GM12873 (cell line): ENCODE measurements at regions not wholly inside any gene's neighbourhood (a gene's known extent, or its start where the extent isn't known, plus 50 kb on each side); places are given as distances from the start of the nearest gene placed in this dataset.

Experiments
- CTCF ChIP-seq: IDR thresholded peaks from 2 replicates; pipeline ENCODE4 v1.5.1; 2012; ENCODE audit warnings: low read depth, mild to moderate bottlenecking, moderate library complexity, low read length, control low read depth; ENCODE audit not compliant: insufficient read depth; ENCODE audit errors: missing control alignments

- TF ChIP-seq CTCF = no peak
These were observed 163.1 kb upstream of the GALNT15 start for GRCh38 chr3:16011376-16011775.

- no peak for TF ChIP-seq CTCF
These were observed 162.4 kb upstream of the GALNT15 start for GRCh38 chr3:16012086-16012485.

- TF ChIP-seq CTCF = no peak
These were observed 160.9 kb upstream of the GALNT15 start for GRCh38 chr3:16013568-16013967.

GRCh38 chr3:16024548-16024947 is 149.9 kb upstream of the GALNT15 start:
- no peak for TF ChIP-seq CTCF

GRCh38 chr3:16026753-16027152 is 147.7 kb upstream of the GALNT15 start:
- no peak for TF ChIP-seq CTCF

- TF ChIP-seq CTCF = no peak
These were observed 145.9 kb upstream of the GALNT15 start for GRCh38 chr3:16028604-16029003.

- TF ChIP-seq CTCF = no peak
These were observed 144.1 kb upstream of the GALNT15 start for GRCh38 chr3:16030342-16030741.
